GM21360 (cell line): ENCODE measurements at regions not wholly inside any gene's neighbourhood (a gene's known extent, or its start where the extent isn't known, plus 50 kb on each side); places are given as distances from the start of the nearest gene placed in this dataset.
"Not testable (repeated sequence)": the region's sequence is repeated elsewhere in the genome, so short reads cannot be mapped to it uniquely, and the experiment has no call there.

ENCODE experiments used
- ATAC-seq: cut with Tn5 transposase; IDR thresholded peaks from one replicate; pipeline ENCODE4 v1.9.1; 2021; ENCODE audit warnings: mild to moderate bottlenecking, moderate library complexity; ENCODE audit not compliant: unreplicated experiment

DNA sequence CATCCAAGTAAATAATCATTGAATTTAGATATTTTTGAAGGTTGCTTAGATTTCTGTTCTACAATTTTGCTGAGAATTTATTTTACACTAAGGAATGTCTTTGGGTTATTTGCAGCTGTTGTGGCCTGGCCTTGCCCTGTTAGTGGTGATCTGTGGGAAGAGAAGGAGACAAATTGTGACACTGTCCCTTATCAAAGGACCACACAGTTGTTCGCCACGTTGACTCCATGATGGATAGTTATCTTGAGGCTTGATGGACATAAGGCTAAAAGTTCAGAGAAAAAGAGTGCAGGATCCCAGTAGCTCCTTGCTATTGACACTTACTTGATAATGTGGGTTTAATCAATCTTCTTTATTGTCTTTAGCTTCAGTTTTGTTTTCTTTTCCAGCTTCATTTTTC, 186.6 kb upstream of the MEF2C start:
- no peak for ATAC-seq

- no peak for ATAC-seq
These were observed 184.4 kb upstream of the MEF2C start for GRCh38 chr5:89067362-89067761.

DNA sequence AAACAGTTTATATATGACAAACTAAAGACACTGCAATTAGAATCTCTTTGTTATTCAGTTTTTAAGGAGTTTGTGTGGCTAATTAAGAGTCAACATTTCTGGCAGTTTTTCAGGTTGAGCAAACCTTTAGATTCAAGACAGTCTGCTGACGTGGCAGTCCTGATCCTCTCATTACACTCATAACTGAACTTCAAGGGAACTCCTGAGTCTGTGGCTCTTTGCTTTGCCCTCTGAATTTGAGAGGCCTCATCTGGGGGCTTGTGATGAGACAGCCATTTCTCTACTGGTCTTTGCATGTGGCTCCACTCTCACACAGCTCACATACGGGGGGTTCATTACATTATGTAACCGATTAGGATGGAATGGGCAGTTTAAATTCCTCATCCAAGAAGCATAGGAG, 182.9 kb upstream of the MEF2C start:
- peak; percentile 92 for ATAC-seq

DNA sequence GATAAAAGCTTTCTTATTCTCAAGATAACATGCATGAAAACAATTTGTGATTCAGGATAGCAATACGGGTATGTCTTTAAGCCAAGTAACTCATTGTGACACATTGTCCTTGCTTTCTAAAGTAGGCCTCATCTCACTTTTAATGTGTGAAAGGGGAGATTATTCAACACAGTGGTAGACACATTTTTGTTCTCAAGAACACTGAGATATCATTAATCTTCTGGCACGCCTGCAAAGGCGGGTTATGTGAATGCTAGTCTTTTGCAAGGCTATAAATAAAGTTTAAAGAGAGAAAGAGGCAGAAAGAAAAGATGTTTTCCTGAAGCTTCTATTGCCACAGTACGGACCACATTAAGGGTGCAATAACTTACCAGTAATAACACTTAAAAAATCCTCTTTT, 181.8 kb upstream of the MEF2C start:
- no peak for ATAC-seq

- no peak for ATAC-seq
These were observed 181.1 kb upstream of the MEF2C start for GRCh38 chr5:89064054-89064453.

- ATAC-seq = no peak
These were observed 177.8 kb upstream of the MEF2C start for GRCh38 chr5:89060768-89061167.

DNA sequence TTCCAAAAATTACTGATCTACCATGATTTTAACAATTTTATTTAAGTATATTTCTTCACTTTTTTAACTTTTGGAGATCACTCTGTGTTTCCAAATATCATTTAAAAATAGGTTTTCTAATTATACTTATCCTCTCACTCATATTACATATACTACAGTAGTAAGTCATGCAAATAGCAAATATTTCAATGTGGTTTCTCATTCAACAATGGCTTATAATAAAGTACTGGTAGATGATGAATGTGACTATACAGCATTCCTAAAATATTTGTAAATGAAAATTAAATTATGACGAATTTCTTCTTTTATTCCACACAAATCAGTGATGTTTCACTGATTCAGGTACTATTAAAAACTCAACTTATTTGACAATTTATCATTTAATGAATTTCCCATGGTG, 176.3 kb upstream of the MEF2C start:
- no peak for ATAC-seq

GRCh38 chr5:89055695-89056085, 172.7 kb upstream of the MEF2C start:
- ATAC-seq = no peak

DNA sequence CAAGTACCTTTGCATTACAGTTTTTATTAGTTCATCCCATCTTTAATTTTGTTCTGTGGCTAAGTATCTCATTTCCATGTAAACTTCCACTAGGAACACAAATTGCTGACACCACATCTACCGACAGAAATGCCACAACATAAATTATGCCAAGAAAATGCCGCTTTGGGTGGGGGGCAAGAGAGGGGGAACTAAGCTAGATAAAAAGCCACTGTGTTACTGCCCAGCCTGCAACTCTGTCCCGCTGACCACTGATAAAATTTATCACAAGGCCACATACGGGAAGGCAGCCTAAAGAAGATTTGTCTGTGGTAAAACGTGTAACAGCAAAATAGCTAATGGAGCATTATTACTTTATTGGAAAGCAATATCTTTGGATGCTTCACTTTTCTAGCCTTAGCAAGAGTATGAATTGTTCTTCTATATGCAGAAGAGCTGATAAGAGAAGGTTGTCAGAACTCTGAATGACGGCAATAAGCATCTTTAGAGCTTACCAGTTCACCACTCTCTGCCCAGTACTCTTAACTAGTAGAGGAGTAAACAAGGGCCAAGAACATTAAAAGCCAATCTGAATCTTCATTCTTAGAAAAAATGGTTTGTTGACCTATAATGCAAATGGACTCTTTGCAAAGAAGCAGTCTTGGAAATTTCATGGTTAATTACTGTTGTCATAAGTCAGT, 172.2 kb upstream of the MEF2C start:
- ATAC-seq = no peak

DNA sequence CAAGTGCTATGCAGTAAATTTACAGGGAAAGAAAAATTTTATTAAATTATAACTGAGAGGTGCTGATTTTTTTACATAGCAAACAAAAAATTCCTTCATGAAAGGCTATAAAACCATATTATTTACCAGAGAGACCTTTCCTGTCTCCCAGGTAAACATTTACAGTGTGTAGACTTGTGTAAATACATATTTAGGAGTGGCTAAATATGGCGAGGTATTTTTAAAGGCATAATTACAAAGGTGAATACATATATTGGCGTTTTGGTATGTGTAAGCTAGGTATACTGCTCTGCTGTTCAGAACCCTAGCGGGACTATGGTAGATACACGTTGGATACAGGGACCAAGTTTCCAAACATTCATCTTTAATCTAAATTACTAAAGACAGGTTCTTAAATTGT, 170.6 kb upstream of the MEF2C start:
- no peak for ATAC-seq

DNA sequence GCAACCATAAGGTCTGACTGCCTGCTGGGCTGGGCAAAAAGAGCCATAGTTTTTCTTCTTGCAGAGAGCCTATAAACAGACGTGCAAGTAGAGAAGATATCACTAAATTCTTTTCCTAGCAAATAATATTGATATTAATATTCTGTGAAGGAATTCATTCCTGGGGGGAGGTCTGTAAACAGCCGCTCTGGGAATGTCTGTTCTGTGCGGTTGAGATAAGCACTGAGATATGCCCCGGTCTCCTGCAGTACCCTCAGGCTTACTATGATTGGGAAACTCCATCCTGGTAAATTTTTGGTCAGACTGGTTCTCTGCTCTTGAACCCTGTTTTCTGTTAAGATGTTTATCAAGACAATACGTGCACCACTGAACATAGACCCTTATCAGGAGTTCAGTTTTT, 167.1 kb upstream of the MEF2C start:
- not testable (repeated sequence) for ATAC-seq

DNA sequence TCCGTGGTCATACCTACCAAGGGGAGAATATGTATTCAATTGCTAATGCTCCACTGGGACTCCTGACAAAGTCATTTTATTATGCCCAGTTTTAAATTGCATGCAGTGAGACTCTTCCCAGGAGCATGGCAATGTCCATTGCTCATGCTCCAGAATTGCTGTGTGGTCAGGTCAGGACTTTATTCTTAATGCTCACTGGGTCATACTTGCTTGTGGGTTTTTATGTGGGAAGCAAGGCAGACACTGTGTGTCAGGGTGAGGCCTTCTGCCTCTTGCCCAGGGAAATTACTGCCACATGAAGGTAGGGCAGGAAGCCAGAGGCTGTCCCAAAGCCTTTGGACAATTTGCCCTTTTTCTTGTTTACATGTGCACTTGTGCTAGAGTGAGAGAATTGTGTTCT, 164.6 kb upstream of the MEF2C start:
- no peak for ATAC-seq

DNA sequence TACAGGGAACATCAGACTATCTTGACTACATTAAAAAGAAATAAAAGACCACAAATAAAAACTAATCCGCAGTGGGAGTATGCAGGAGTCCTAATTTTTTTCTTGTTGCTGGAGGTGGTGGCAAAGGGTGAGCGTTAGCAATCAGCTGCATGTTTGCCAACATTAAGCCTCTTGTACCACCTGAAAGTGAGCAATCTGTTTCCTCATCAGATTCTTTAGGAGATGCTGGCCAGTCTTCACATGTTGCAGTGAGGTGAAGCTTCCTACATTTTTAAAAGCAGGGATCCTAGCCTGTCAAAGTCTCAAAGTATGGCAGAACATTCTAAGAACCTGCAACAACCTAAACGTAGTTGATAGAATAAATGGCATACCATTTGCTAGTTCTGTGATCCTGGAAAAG, 162.2 kb upstream of the MEF2C start:
- ATAC-seq = no peak

GRCh38 chr5:89044674-89045200, 161.8 kb upstream of the MEF2C start:
- no peak for ATAC-seq

DNA sequence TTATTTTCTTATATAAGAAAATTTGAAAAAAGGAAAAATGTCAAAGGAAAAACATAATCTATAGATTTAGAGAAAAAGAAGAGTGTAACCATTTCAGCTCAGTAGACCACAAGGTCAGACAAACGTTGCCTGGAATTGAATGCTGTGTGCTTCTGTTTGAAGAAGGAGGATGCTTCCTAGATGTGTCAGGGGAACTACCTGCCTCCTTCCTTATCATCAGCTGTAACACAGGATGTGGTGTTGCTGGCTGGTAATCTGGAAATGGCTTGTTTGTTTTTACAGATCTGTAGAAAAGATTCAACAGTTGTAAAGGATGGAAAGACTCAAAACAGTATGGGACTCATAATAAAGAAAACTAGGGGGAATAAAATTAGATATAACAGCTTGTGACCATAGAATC, 160.7 kb upstream of the MEF2C start:
- peak; percentile 67 for ATAC-seq

DNA sequence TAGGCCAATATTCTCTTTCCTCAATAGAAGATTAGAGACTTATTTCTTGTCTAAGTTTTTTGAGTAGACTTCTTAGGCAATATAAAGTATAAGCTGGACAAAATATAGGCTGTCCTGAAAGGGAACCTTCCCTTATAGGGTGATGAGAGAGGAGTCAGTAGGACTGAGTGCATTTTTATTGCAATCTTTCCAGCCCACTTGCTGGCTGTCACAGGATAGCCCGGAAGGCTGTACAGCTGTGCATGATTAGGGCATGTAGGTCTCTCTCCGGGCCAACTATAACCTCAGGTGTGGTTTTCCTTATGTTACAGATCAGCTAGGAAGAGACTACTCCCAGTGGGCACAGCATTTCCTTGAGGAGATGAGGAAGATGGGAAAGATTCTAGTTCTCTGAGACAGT, 159.8 kb upstream of the MEF2C start:
- ATAC-seq = no peak

- ATAC-seq = no peak
These were observed 159.0 kb upstream of the MEF2C start for GRCh38 chr5:89041976-89042375.

DNA sequence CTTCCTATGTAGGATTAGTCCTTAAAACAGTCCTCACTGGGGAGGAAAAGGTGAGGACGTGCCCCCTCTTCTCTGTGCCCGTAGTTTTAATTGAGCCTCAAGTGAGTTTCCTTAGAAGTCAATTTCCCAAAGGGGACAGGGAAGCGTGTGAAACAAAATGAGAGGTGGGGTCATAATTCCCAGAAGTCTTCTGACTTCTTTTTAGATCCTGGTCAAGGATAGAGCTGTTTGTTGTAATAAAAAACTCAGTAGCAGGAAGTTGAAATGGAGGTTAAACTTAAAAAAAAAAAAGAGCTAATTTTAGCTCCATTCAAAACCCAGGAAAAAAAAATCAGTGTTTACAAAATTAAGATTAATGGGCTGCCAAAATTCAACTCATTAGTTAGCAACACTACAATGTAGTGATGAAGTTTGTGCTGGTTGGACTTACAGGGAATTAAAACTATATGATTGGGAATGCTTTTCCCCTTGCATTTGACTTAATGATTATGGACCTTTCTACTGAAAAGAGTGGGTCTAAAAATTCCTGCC, 158.3 kb upstream of the MEF2C start:
- ATAC-seq = no peak

- no peak for ATAC-seq
These were observed 153.9 kb upstream of the MEF2C start for GRCh38 chr5:89036704-89037489.

DNA sequence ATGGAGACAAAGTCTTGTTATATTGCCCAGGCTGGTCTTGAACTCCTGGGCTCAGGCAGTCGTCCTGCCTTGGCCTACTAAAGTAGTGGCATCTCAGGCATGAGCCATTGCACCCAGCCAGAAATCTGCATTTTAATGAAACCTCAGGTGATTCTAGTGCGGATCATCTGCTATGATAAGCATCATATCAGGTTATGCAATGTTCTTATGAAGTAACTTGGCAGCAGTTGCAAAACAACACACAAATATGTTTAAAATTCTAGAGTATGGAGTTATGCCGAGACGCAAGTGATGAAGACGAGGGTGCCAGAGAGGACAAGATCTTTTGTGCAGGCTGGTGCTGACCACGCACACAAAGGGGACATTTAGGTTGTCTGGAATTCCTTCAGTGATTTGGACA, 153.2 kb upstream of the MEF2C start:
- ATAC-seq = no peak

- ATAC-seq = no peak
These were observed 151.6 kb upstream of the MEF2C start for GRCh38 chr5:89034588-89034987.

DNA sequence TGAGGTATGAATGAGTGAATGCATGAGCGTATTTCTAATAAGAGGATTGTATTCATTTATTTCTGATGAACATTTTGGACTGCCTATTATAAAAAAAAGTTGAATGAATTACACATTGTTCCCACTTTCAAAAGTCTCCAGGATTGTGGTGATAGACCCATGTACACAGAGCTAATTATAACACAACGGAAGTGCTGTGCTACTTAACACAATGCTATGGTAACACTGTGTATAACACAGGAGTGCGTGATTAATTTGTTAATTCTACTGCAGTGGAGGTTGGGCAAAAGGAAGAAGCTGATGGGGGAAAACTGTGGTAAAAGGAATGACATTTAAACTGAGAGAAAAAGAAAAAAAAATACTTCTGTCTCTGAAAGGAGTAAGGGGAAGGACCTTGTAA, 147.8 kb upstream of the MEF2C start:
- no peak for ATAC-seq
